ENCODE measurements at regions not wholly inside any gene's neighbourhood (a gene's known extent, or its start where the extent isn't known, plus 50 kb on each side); places are given as distances from the start of the nearest gene placed in this dataset.

DNA sequence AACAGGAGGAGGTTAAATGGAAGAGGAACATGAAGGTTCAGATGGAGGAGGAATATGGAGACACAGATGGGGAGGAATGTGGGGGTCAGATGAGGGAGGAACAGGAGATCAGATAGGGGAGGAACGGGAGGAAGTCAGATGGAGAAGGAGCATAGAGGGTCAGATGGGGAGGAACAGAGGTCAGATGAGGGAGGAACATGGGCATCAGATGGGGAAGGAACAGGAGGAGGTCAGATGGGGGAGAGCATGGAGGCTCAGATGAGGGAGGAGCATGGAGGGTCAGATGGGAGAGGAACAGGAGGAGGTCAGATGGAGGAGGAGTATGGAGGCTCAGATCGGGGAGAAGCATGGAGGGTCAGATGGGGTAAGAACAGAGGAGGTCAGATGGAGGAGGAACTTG lies 290.6 kb downstream of the BMP7 start:
- no peak for DNase-seq

DNA sequence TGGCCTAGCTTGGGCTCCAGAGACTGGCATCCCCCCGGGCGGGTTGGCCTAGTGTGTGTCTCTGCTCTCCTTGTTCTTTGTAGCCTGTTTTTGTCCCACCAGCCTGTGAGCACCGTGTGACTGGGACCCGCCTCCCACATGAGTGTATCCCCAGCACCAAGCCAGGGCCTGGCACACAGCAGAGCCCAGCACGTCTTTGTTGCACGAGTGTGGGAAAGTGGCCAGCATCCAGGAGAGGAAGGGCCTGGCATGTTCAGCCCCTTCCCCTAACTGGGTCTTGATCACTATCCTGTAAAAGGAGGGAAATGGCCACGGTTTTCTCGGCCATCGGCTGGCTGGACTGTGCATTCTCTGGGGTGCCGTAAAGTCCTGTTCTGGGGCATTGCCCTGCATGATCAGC lies 290.1 kb downstream of the BMP7 start:
- no peak for DNase-seq

DNA sequence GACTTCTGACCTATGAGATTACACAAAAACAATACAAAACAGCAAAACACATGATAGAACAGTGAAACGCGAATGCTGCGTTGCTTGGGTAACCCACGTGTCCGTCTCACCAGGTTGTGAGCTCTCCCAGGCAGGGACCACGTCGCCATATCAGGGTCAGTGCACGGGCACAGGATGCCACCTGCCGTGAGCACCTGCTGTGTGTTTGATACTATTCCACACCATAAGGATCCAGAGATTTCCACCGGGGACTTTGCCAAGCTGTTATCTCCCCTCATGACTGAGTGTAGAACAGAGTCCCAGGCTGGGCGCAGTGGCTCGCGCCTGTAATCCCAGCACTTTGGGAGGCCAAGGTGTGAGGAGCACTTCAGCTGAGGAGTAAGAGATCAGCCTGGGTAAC lies 288.0 kb downstream of the BMP7 start:
- DNase-seq, result no peak

DNA sequence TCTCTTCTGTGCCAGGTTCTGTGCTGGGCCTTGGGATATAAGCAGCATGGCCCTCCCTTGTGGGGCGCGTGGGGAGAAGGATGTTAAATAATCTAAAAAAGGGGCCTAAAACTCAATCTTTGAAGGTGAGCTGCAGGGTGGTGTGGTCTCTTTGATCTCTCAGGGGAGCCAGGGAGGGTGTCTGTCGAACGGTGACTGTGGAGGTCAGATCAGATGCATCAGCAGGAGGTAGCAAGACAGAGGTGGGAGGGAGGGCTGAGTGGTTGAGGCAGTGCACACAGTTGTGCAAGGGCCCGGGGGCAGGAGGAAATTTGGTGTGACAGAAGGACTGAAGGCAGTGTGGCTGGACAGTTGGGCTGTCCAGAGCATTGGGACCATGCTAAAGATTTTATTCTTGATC lies 287.3 kb downstream of the BMP7 start:
- no peak for DNase-seq

DNA sequence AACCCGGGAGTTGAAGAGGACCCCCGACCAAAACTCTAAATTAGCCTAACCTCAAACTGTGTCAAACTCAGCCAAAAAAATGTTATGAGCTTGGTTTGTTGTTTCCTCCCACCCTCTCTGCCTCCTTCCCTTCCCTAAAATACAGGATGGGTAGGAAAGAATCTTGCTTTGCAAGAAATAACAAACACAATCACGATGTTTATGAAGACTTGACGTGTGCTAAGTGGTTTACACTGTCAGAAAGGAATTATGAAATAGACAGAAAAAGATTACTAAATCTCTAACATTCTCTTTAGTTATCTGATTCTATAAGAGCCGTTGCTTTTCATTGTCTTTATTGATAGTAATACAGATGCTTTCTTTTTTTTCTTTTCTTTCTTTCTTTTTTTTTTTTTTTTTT lies 285.1 kb downstream of the BMP7 start:
- DNase-seq, result no peak

DNA sequence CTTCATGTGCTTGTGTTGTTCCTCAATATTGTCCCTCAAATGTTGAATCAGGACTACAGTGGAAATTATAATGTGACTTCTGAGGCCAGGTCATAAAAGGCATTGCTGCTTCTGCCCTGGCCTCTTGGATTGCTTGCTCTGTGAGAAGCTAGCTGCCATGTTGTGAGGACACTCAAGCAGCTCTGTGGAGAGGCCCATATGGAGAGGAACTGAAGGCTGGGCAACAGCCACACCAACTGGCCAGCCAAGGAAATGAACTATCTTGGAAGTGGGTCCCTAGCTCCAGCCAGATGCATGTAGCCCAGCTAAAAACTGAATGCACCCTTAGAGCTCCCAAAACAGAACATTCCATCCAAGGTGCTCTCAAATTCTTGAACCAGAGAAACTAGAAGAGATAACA lies 282.6 kb downstream of the BMP7 start:
- DNase-seq, result no peak

DNA sequence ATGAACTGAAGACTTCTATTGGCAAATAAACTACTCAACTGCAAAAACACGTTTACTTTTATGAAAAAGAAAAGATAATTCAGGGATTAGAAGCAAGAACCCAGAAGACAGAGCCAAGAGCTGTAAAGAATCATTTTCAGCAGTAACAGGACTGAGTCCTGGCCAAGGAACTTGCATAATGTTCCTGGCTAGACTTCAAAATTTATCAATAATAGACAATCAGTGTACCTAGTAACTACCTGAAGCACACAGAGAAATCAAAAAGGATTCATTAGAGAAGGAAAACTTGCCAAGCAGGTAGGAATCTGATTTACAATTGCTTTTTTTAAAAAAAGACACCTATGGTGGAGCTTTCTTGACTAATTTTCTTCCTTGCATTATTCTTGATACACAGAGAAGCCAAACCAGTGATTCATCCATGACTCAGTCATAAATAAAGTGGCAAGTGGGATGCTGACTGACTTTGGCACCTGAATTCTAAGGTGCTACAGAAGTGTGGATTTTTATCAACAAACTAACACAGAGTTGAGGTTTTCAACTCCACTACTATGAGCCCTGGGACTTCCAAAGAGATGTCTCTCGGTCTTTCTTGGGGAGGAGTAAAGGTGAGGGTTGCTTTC lies 281.3 kb downstream of the BMP7 start:
- no peak for DNase-seq

DNA sequence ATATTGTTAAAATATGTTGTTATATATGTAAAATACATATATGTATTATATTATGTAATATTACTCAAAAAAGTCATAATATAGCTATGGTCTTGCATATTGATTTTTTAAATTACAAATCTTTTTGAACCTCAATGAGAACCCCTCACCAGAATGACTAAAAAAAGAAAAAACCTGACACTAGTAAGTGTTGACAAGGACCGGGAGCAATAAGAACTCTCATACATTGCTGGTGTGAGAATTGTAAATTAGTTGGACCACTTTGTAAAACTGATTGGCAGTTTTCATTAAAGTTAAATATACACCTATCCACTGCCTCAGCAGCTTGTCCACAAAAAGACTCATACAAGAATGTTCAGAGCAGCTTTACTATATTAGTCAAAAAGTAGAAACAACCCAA lies 280.0 kb downstream of the BMP7 start:
- no peak for DNase-seq

DNA sequence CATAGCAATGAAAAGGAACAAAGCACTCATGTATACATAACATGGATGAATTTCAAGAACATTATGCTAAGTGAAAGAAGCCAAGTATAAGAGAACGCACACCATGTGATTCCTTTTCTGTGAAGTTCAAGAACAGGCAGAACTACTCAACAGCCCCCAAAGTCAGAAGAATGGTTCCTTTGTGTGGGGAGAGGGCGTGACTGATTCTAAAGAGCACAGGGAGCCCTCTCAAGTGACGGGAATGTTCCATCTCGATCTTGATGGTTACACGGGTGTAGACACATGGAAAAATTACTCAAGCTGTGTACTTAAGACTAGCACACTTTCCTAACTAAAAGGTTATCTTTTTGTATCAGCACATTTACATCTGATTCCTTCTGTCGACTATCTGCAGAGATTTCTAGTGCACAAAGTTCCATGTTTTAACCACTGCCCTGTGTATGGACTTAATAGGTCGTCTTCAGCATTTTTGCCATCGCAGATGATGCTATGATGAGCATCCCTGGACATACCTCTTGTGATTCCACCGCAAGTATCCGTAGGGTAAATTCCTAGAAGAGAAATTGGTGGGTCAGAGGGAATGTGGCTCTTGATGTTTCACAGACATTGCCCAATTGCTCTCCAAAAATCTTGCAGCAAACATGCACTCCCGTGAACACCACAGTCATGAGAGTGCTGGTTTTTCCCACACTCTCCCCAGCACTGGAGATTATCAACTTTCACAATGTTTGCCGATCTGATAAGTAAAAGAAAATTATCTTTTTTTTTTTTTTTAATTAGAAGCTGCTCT lies 279.3 kb downstream of the BMP7 start:
- no peak for DNase-seq

DNA sequence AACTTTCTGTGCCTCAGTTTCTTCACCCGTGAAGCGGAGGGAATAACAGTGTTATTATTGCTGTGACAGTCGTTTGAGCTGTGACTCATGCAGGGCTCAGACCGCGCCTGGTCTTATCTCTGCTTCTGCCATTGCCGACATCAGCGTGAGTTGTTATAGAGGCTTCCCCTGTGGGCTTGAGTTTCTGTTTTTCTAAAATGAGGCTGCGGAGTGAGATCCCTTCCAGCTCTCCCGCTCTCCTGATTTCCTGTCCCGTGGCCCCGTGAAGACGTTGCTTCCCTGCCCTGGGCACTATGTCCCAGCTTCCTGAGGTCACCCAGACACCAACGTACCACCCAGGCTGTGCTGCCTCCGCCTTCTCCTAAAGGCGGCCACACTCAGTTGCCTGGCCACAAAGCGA lies 278.5 kb downstream of the BMP7 start:
- DNase-seq, result no peak

DNA sequence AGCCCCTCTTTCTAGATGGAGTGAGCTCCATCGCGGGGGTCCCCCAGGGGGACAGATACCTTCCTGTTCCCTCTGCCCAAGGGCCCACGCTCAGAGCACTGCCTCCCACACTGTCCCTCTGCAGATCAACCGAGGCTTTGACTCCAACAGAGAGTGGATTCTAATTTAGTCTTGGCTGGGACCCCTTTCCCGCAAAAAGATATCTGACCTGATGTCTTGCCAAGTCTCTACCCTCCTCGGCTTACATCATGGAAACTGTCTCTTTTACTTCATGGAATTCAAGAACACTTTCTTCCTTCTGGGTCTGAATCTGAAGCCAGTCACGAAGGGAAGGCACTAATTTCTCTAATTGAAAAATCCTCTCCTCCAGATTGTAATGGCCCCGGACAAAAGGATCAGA lies 278.0 kb downstream of the BMP7 start:
- no peak for DNase-seq

DNA sequence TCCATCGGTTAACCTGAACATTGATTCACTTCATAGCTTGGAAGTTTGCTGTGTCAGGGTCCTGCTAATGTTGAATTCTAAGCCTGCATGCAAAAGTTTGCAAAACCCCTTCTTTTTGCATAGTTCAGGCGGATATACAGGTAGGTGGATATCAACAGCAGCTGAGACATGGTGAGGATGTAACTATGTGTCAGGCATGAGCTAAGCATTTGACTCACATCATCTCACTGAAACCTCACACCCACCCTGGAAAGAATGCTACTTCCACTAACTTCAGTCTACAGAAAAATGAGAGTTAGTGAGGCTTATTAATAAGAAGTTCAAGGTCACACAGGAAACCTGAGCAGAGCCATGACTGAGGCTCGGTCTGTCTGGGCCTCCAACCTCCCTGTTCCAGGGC lies 276.9 kb downstream of the BMP7 start:
- no peak for DNase-seq

DNA sequence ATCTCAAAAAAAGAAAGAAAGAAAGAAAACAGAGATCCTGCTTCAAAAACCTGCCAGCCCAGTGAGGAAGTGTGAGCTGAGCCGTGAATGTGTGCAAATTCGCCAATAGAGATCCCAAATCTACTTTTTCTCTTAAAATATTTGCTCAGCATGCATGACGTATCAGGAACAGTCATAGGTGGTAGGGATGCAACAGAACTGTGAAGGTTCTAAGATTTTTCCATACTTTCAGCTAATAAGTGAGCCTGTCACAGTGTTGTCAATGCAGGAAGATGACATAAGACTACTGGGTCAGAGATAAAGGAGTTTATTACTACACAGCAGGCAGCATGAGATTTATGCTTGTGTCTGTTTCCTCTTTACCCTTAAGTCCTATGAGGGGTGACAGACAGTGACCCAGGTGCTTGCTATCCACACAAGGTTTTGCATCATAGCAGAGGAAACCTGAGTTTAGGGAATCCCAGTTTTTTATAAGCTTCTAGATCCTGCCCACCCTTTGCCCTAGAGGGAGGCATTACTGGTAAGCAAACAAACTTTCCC lies 273.4 kb downstream of the BMP7 start:
- DNase-seq, result no peak

DNA sequence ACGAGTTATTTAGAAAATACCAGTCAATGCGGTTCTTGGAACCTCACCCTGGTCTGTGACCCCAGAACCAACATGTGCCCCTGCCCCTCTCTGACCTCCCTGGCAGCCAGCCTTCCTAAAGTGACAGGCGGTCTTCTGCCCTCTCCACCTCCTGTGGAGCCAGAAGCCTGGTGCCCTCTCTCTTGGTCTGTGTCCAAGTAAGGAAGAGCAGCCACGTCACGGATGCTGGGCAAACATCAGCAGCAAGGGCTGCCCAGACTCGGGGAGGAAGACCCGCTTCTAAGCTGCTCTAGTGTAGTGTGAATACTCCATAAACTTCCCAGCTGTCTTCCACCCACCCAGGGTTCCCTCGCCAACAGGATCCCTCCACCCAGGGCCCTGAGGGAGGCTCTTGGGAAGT lies 272.4 kb downstream of the BMP7 start:
- no peak for DNase-seq

DNA sequence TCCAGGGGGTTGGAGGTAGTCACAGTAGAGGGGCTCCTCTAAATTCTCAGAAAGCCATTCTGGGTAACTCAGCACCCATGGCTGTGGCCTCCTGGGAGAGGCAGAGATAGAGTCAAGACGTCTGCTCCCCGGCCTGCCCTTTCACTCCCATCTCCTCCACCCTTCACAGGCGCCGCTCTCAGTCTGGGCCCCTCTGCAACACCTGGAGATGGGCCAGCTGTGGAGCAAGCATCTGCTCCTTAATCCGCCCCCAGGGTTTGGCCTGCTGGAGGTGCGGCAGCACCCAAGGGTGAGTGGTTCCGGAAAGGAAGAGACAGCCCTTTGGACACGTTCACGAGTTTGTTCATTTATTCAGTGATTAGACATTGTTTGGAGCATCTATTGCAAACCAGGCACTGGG lies 271.3 kb downstream of the BMP7 start:
- DNase-seq, result no peak

DNA sequence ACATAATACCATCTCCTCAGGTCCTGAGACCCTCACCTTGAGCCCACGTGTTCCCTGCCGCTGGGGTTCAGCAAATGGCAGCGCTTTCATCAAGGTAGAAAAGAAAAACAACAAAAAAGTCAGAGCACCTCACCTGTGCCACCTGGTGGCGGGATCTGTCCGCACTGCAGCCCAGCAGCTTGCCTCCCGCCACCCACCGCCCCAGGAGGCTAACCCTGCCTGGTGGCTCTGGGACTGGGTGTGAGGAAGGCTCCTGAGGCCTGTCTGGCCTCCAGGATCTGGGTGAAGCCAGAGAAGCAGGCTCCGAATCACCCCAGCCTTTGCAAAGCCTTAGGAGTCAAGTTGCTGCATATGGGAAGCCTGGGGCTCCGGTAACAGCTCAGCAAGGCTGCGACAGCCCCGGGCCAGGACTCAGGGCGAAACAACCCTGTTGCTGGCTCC lies 270.8 kb downstream of the BMP7 start:
- DNase-seq, result no peak

DNA sequence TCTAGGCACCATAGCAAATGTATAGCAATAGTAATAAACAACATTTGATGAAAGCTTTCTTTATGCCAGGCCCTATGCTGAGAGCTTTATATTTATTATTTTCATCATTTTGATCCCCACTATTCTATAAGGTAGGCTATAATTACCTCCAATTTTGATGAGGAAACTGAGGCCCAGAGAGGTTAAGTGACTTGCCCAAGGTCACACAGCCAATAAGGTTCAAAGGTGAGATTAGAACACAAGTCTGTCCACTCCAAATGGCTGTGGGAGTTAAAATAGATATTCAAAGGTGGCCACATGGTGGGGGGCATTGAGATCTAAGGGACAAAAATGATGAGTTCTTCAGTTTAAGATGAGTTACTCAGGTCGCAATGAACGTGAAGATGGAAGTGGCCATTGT lies 269.9 kb downstream of the BMP7 start:
- no peak for DNase-seq

DNA sequence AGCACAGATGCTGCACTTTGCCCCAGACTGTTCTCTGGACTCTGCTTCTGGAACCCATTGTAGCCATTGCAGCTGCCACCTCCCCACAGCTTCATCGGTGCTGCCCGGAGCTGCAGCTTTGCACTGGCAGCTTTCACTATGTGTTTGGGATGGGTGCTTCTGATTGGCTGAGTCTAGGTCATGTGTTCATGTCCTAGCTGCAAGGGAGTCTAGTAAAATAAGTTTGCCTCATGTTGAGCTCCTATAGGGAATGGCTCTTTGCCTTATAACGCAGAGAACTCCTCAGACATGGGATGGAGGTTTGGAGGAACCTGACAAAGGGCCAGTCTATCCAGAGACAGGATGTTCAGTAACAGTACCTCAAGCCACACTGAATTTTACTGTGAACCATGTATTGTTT lies 268.0 kb downstream of the BMP7 start:
- DNase-seq, result no peak

DNA sequence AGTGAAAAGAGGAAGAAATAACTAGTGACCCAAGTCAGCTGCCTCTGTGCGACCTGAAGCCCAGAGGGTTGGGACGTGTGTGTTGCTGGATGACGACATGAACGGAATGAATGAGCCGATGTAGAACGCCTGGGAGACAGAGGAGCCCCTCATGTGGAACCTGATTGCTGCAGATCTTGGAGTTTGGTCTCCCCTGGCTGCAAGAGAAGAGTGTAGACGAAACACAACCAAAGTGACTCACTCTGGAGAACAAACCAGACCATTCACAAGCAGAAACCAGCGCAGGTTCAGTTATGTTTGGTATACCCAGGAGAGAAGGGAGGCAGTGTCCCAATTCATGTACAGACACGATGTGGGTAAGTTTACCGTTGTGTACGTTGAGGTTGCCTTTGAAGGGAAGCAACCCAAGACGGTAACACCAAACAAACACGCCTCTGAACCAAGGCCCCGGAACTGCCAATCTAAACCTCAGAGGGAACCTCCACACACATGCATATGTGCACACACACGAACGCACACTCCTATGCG lies 265.9 kb downstream of the BMP7 start:
- DNase-seq, result no peak

DNA sequence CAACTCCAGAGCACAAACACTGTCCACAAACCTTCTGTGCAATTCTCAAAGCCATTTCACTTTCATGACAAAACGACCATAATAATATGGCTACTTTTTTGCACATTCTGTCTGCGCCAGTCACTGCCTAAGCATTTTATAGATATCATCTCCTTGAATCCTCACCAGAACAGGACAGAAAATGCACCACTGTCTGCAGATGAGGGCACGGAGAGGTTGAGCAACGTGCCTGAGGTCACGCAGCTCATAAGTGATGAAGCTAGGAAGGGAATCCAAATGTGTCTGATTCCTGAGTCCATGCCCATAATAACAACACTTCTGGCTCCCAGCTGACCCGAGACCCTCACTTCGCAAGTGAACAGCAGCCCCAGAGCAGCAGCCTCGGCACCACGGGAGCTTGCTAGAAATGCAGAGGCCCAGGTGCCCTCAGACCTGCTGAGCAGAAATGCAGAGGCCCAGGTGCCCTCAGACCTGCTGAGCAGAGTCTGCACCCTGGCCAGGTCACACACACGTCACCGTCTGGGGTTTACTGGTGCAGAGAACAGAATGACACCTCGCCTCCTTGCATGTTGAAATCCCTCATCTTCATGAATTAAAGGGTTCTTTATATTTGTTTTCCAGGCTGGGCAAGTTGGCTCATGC lies 265.2 kb downstream of the BMP7 start:
- no peak for DNase-seq

DNA sequence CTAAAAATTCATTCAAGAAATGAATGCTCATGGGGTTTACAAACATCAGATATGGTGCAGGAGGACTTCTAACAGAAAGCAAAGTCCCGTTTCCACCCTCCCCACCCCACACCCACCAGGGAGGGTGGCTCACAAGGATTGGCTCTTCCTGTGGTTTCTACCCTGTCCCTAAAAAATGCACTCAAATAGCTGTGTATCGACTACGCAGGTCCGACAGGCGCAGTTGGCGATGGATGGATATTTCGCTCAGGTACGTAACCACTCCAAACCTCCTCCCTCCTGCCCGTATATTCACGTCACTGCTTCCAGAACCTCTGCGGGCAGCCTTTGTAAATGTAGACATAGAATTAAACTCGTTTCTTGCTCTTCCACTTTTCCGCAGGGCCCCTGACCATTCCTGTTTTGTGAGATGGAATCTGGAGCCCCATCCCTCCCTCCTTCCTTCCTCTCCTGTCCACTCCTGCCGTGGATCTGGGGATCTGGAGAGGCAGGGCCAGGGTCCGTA lies 264.3 kb downstream of the BMP7 start:
- no peak for DNase-seq

DNA sequence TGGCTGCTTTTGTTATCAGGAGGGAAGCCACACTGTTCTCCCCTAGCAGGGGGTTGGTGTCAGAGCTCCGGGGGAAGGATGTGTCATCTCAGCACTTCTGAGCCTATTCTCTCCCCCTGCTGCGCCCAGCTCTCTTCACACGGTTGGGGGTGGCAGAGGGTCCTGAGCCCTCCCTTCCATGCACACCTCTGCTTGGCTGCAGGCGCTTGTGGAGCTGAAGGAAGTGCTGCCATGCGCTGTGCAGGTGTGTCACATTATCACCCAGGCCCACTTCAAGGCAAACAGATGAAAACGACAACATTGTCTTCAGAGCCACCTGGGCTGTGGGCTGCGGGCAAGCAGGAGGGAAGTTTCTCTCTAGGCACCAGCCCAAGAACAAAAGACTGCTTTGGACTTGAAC lies 263.4 kb downstream of the BMP7 start:
- no peak for DNase-seq

DNA sequence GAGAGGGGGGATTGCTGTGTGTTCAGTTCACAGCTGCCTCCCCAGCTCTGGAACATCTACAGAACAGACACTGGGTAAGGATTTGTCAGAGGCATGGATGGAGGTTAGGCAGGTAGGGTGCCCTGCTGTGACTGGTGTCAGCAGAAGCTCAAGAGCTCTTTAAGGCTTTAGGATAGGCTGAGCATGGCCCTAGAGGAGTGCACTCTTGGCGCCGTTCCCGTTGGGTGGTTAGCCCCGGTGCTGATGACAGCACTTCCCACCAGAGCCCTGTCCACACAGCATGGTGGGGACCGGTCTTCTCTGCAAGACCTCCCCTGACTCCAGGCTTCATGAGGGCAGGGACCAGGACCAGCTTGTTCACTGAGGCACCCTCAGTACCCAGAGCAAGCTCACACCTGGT lies 262.0 kb downstream of the BMP7 start:
- no peak for DNase-seq
